Activated CD8-positive, alpha-beta T cell treated with anti-CD3 and anti-CD28 coated beads for 36 hours (primary cell): ENCODE measurements at regions not wholly inside any gene's neighbourhood (a gene's known extent, or its start where the extent isn't known, plus 50 kb on each side); places are given as distances from the start of the nearest gene placed in this dataset.
A peak's percentile ranks its signal among the peaks of the same experiment; 100 is the strongest.
"Not testable (repeated sequence)": the region's sequence is repeated elsewhere in the genome, so short reads cannot be mapped to it uniquely, and the experiment has no call there.

Experiments
- ATAC-seq: fragments of 200-7000 bp; cut with Tn5 transposase; one replicate; pipeline ENCODE4 v1.10.0; 2021; ENCODE audit warnings: mild to moderate bottlenecking, moderate library complexity
- CTCF ChIA-PET: fragments of 350-600 bp; sonication (Branson Sonifier 250); formaldehyde crosslinking; loops from one replicate; lab custom pipeline; 2021; ENCODE audit warnings: antibody characterized with exemption; lab: Charles Lee
- POLR2A ChIA-PET: fragments of 350-600 bp; sonication (Branson Sonifier 250); formaldehyde crosslinking; loops from one replicate; lab custom pipeline; 2021; ENCODE audit warnings: antibody characterized with exemption; lab: Charles Lee
- DNase-seq: peaks from one replicate; pipeline ENCODE4 v3.0.0-alpha.2; 2020
- H3K27ac Mint-ChIP-seq: one replicate; pipeline ENCODE4 v1.8.0; 2021; ENCODE audit warnings: mild to moderate bottlenecking, mixed read lengths
- H3K27me3 Mint-ChIP-seq: one replicate; pipeline ENCODE4 v1.8.0; 2021; ENCODE audit warnings: mixed read lengths
- H3K36me3 Mint-ChIP-seq: one replicate; pipeline ENCODE4 v1.8.0; 2021; ENCODE audit warnings: low read depth, mixed read lengths
- H3K4me1 Mint-ChIP-seq: one replicate; pipeline ENCODE4 v1.8.0; 2021; ENCODE audit warnings: low read depth, mixed read lengths
- H3K4me3 Mint-ChIP-seq: one replicate; pipeline ENCODE4 v1.8.0; 2021; ENCODE audit warnings: mild to moderate bottlenecking, moderate library complexity, mixed read lengths
- H3K9me3 Mint-ChIP-seq: one replicate; pipeline ENCODE4 v1.8.0; 2021; ENCODE audit warnings: mixed read lengths
- CTCF ChIP-seq: fragments of 200-600 bp; IDR thresholded peaks from one replicate; pipeline ENCODE4 v1.8.0; 2022; ENCODE audit warnings: antibody characterized with exemption, mild to moderate bottlenecking
- intact Hi-C: fragments of 100-400 bp; cut with micrococcal nuclease; formaldehyde crosslinking; loops from one replicate; pipeline ENCODE4 v1.10.0; 2022

- POLR2A ChIA-PET: no interaction called here
- intact Hi-C loops: no loop called here
Measured at GRCh38 chr4:103499094-103499493, 220.7 kb downstream of the TACR3 start.

GRCh38 chr4:103498161-103499070 lies 221.4 kb downstream of the TACR3 start:
- Mint-ChIP-seq H3K4me3 (no peak overlapping the region), H3K27ac (no peak overlapping the region), H3K4me1 (peaks cover 4% of the 10 kb centered on the region), H3K36me3 (no peaks in the 10 kb centered on the region), H3K27me3 (no peaks in the 10 kb centered on the region), H3K9me3 (peaks cover 2% of the 10 kb centered on the region)
- DNase-seq (peak; percentile 18), ATAC-seq (peak; percentile 86)
- intact Hi-C loops: no loop called here
- TF ChIP-seq CTCF: no peak
- ChIA-PET CTCF (no interaction called here), POLR2A (no interaction called here)

More at GRCh38 chr4:103499094-103499493, 220.7 kb downstream of the TACR3 start:
- no peak overlapping the region for H3K4me3 Mint-ChIP-seq
- no peaks in the 10 kb centered on the region for H3K36me3 Mint-ChIP-seq
- ATAC-seq (no peak), DNase-seq (no peak)
- peaks cover 4% of the 10 kb centered on the region for H3K4me1 Mint-ChIP-seq
- H3K9me3 Mint-ChIP-seq: peaks cover 2% of the 10 kb centered on the region
- no peak overlapping the region for H3K27ac Mint-ChIP-seq
- no peaks in the 10 kb centered on the region for H3K27me3 Mint-ChIP-seq
- no peak for TF ChIP-seq CTCF
- CTCF ChIA-PET: no interaction called here

GRCh38 chr4:103497692-103498091 lies 222.1 kb downstream of the TACR3 start:
- CTCF ChIA-PET: no interaction called here
- Mint-ChIP-seq H3K4me3 (no peak overlapping the region), H3K4me1 (peaks cover 4% of the 10 kb centered on the region), H3K27ac (no peak overlapping the region), H3K27me3 (no peaks in the 10 kb centered on the region), H3K36me3 (no peaks in the 10 kb centered on the region), H3K9me3 (peaks cover 2% of the 10 kb centered on the region)
- no peak for TF ChIP-seq CTCF
- intact Hi-C loops: no loop called here
- DNase-seq (no peak), ATAC-seq (no peak)
- POLR2A ChIA-PET: no interaction called here

- no peak for ATAC-seq
- H3K27ac Mint-ChIP-seq: no peak overlapping the region
- no peak for DNase-seq
- intact Hi-C loops: no loop called here
- peaks cover 2% of the 10 kb centered on the region for H3K9me3 Mint-ChIP-seq
- H3K36me3 Mint-ChIP-seq: no peaks in the 10 kb centered on the region
- ChIA-PET POLR2A (no interaction called here), CTCF (no interaction called here)
- H3K4me1 Mint-ChIP-seq: peaks cover 4% of the 10 kb centered on the region
- no peak for TF ChIP-seq CTCF
- H3K27me3 Mint-ChIP-seq: no peaks in the 10 kb centered on the region
- no peak overlapping the region for H3K4me3 Mint-ChIP-seq
Measured at GRCh38 chr4:103496800-103497199, 223.0 kb downstream of the TACR3 start.

GRCh38 chr4:103493450-103494159 lies 226.2 kb downstream of the TACR3 start:
- H3K4me3 Mint-ChIP-seq: no peak overlapping the region
- CTCF ChIA-PET: no interaction called here
- no peaks in the 10 kb centered on the region for H3K9me3 Mint-ChIP-seq
- TF ChIP-seq CTCF: no peak
- H3K4me1 Mint-ChIP-seq: peaks cover 3% of the 10 kb centered on the region
- no peaks in the 10 kb centered on the region for H3K27me3 Mint-ChIP-seq
- H3K36me3 Mint-ChIP-seq: no peaks in the 10 kb centered on the region
- no peak for ATAC-seq
- H3K27ac Mint-ChIP-seq: no peak overlapping the region
- no peak for DNase-seq
- POLR2A ChIA-PET: no interaction called here
- intact Hi-C loops: no loop called here

GRCh38 chr4:103485296-103485695 lies 234.5 kb downstream of the TACR3 start:
- H3K4me3 Mint-ChIP-seq, H3K27me3 Mint-ChIP-seq, H3K4me1 Mint-ChIP-seq, POLR2A ChIA-PET, intact Hi-C loops, CTCF ChIA-PET, DNase-seq, H3K27ac Mint-ChIP-seq, H3K36me3 Mint-ChIP-seq, ATAC-seq, H3K9me3 Mint-ChIP-seq: not testable (repeated sequence)
